Testis (tissue), 2 donors: ENCODE measurements at regions not wholly inside any gene's neighbourhood (a gene's known extent, or its start where the extent isn't known, plus 50 kb on each side); places are given as distances from the start of the nearest gene placed in this dataset.
"Not testable (repeated sequence)": the region's sequence is repeated elsewhere in the genome, so short reads cannot be mapped to it uniquely, and the experiment has no call there.

Experiments used
- DNase-seq: peaks from one replicate; pipeline ENCODE4 v3.0.0-alpha.2; 2019
- H3K27ac ChIP-seq, 2 donors: fragments of 200-600 bp; sonication (generic); one replicate each; pipeline ENCODE4 v1.5.1; 2019
- H3K27me3 ChIP-seq: fragments of 200-600 bp; sonication (generic); one replicate; pipeline ENCODE4 v1.5.1; 2019
- H3K36me3 ChIP-seq: fragments of 200-600 bp; sonication (generic); one replicate; pipeline ENCODE4 v1.5.1; 2017; ENCODE audit warnings: low read depth; ENCODE audit errors: missing control alignments
- H3K4me1 ChIP-seq: fragments of 200-600 bp; sonication (generic); one replicate; pipeline ENCODE4 v1.5.1; 2019
- H3K4me3 ChIP-seq, 2 donors: fragments of 200-600 bp; sonication (generic); one replicate each; pipeline ENCODE4 v1.5.1; 2017 to 2019
- H3K9me3 ChIP-seq: fragments of 200-600 bp; sonication (generic); one replicate; pipeline ENCODE4 v1.5.1; 2017
- POLR2A ChIP-seq: fragments of 450-650 bp; IDR thresholded peaks from one replicate; pipeline ENCODE4 v1.6.1; 2017; ENCODE audit warnings: antibody characterized with exemption, mild to moderate bottlenecking, moderate library complexity
- WGBS, 2 donors: methylation state at CpG; one replicate each; pipeline ENCODE4 v1.1.5; 2018; 5-methylcytosine and 5-hydroxymethylcytosine counted together
- intact Hi-C: fragments of 100-400 bp; cut with DNase I; formaldehyde crosslinking; loops from one replicate; pipeline ENCODE4 v1.15.1; 2023; ENCODE audit warnings: low total_unique reads
- TF ChIP-seq, protein P1 (sequence below), 3 experiments: fragments of 450-650 bp in 2 of 3; fragments of 200-600 bp in 1 of 3; sonication (generic) in 1 of 3; IDR thresholded peaks; one replicate each; pipeline ENCODE4 v1.5.1; 2016 to 2019; ENCODE audit warnings: antibody characterized with exemption in 3 of 3, mild to moderate bottlenecking in 2 of 3, moderate library complexity in 1 of 3

DNA sequence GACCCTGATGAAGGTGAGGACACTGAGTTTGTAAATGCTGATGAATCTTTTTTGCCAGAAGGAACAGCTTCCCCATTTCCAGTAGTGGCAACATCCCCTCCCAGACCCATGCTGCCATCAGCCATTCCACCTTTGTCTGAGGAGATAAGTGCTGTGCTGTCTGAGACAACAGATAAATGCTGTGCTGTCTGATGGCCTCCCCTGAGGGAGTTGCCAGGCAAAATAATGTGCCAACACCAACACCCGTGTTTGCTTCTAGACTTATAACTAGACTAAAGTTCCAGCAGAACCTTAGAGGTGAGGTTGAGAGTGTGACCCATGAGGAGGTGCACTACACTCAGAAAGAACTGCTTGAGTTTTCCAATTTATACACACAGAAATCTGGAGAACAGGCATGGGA lies 349.5 kb downstream of the C12orf75 start:
- Histone ChIP-seq H3K27ac (no peak overlapping the region), H3K27me3 (no peaks in the 10 kb centered on the region), H3K4me3 (no peak overlapping the region), H3K4me1 (no peaks in the 10 kb centered on the region), H3K36me3 (no peaks in the 10 kb centered on the region), H3K9me3 (no peaks in the 10 kb centered on the region)
- no peak for DNase-seq
- TF ChIP-seq, protein P1, sequence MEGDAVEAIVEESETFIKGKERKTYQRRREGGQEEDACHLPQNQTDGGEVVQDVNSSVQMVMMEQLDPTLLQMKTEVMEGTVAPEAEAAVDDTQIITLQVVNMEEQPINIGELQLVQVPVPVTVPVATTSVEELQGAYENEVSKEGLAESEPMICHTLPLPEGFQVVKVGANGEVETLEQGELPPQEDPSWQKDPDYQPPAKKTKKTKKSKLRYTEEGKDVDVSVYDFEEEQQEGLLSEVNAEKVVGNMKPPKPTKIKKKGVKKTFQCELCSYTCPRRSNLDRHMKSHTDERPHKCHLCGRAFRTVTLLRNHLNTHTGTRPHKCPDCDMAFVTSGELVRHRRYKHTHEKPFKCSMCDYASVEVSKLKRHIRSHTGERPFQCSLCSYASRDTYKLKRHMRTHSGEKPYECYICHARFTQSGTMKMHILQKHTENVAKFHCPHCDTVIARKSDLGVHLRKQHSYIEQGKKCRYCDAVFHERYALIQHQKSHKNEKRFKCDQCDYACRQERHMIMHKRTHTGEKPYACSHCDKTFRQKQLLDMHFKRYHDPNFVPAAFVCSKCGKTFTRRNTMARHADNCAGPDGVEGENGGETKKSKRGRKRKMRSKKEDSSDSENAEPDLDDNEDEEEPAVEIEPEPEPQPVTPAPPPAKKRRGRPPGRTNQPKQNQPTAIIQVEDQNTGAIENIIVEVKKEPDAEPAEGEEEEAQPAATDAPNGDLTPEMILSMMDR (IDR thresholded peaks at IDR 0.05), result no peak
- TF ChIP-seq POLR2A, result no peak
- intact Hi-C loops, result no loop called here
- 80 to 86% methylated on average over 1 of the region's 1 CpG for WGBS, 2 donors

DNA sequence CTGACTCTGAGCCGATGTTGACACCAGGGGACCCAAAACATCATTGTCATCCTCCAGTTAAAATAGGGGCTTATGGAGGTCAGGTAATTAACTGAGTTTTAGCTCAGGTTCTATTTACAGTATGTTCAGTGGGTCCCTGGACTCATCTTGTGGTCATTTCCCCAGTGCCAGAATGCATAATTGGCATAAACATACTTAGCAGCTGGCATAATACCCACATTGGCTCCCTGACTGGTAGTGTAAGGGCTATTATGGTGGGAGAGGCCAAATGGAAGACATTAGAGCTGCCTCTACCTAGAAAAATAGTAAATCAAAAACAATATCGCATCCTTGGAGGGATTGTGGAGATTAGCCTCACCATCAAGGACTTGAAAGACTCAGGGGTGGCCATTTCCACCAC lies 350.9 kb downstream of the C12orf75 start:
- intact Hi-C loops, result no loop called here
- Histone ChIP-seq H3K36me3 (no peaks in the 10 kb centered on the region), H3K9me3 (no peaks in the 10 kb centered on the region), H3K4me1 (no peaks in the 10 kb centered on the region), H3K27me3 (no peaks in the 10 kb centered on the region), H3K27ac (no peak overlapping the region), H3K4me3 (no peak overlapping the region)
- no peak for DNase-seq
- no peak for TF ChIP-seq POLR2A
- TF ChIP-seq, protein P1 (IDR thresholded peaks at IDR 0.05), result no peak
- WGBS, 2 donors, result 92 to 95% methylated on average over 2 of the region's 2 CpGs

DNA sequence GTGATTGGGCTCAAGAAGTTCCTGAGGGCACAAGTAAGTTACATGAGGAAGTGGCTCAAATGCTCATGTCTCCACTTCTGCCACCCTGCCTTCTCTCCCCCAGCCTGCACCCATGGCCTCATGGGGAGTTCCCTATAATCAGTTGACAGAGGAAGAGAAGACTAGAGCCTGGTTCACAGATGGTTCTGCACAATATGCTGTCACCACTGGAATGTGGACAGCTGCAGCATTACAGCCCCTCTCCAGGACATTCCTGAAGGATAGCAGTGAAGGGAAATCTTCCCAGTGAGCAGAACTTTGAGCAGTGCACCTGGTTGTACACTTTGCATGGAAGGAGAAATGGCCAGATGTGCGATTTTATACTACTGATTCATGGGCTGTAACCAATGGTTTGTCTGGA lies 352.3 kb downstream of the C12orf75 start:
- intact Hi-C loops, H3K36me3 ChIP-seq, DNase-seq, H3K27me3 ChIP-seq, H3K4me1 ChIP-seq, H3K9me3 ChIP-seq, H3K4me3 ChIP-seq, H3K27ac ChIP-seq: not testable (repeated sequence)
- 71 to 79% methylated on average over 1 of the region's 1 CpG for WGBS, 2 donors

DNA sequence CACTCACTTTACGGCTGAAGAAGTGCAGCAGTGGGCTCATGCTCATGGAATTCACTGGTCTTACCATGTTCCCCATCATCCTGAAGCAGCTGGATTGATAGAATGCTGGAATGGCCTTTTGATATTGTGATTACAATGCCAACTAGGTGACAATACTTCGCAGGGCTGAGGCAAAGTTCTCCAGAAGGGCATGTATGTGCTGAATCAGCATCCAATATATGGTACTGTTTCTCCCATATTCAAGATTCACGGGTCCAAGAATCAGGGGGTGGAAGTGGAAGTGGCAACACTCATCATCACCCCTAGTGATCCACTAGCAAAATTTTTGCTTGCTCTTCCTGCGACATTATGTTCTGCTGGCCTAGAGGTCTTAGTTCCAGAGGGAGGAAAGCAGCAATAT lies 353.3 kb downstream of the C12orf75 start:
- H3K36me3 ChIP-seq, H3K27ac ChIP-seq, H3K27me3 ChIP-seq, H3K9me3 ChIP-seq, DNase-seq, H3K4me1 ChIP-seq, H3K4me3 ChIP-seq, intact Hi-C loops: not testable (repeated sequence)
- 90 to 98% methylated on average over 4 of the region's 4 CpGs for WGBS, 2 donors

DNA sequence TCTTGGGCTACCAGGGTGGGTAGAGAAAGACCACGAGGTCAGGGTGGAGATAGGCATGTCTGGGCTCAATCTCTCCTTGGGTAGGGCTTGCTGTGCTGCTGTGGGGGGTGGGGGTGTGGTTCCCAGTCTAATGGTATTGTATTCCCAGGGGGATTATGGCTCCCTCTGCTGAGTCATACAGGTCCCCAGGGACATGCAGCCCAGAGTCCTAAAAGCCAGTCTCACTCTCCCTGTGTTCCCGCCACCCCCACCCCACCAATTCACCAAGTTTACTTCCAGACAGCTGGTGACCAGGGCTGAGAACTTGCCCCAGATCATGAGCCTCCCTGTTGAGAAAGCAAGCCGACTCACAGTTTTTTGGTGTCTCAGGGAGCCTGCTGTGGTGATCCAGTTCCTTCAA lies 367.6 kb downstream of the C12orf75 start:
- 87 to 96% methylated on average over 2 to 3 of the region's 3 CpGs for WGBS, 2 donors
- TF ChIP-seq, protein P1 (IDR thresholded peaks at IDR 0.05), result no peak
- no peak for TF ChIP-seq POLR2A
- Histone ChIP-seq H3K36me3 (no peaks in the 10 kb centered on the region), H3K9me3 (no peaks in the 10 kb centered on the region), H3K27me3 (no peaks in the 10 kb centered on the region), H3K4me3 (no peak overlapping the region), H3K27ac (no peak overlapping the region), H3K4me1 (no peaks in the 10 kb centered on the region)
- no peak for DNase-seq
- intact Hi-C loops, result no loop called here

DNA sequence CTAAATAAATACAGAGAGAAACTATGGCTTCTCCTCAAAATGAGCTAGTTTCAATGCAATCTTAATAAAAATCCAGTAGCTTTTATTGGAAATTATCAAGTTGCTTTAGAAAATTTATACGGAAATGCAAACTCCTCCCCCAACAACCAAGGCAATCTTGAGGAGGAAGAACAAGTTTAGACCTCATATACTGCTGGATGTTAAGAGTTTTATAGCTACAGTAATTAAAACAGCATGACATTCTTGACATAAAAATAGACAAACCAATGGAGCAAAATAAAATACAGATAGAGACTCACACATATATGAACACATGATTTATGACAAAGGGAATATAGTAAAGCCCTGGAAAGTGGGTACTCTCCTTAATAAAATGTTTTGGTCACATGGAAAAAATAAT lies 368.7 kb downstream of the C12orf75 start:
- Histone ChIP-seq H3K4me3 (no peak overlapping the region), H3K4me1 (no peaks in the 10 kb centered on the region), H3K27me3 (no peaks in the 10 kb centered on the region), H3K9me3 (no peaks in the 10 kb centered on the region), H3K36me3 (no peaks in the 10 kb centered on the region), H3K27ac (no peak overlapping the region)
- no peak for TF ChIP-seq POLR2A
- TF ChIP-seq, protein P1 (IDR thresholded peaks at IDR 0.05), result no peak
- intact Hi-C loops, result no loop called here
- WGBS, 2 donors, result 88 to 91% methylated on average over 1 of the region's 1 CpG
- DNase-seq, result no peak
